Neutrophil (primary cell): ENCODE measurements at regions not wholly inside any gene's neighbourhood (a gene's known extent, or its start where the extent isn't known, plus 50 kb on each side); places are given as distances from the start of the nearest gene placed in this dataset.
"Not testable (repeated sequence)": the region's sequence is repeated elsewhere in the genome, so short reads cannot be mapped to it uniquely, and the experiment has no call there.

ENCODE experiments used
- H3K27ac ChIP-seq: fragments of 200-600 bp; sonication (generic); 2 replicates; pipeline ENCODE4 v1.5.1; 2016; ENCODE audit warnings: mild to moderate bottlenecking, moderate library complexity
- H3K27me3 ChIP-seq: fragments of 200-600 bp; sonication (generic); 2 replicates; pipeline ENCODE4 v1.6.0; 2016; ENCODE audit warnings: mild to moderate bottlenecking
- H3K36me3 ChIP-seq: fragments of 200-600 bp; sonication (generic); 2 replicates; pipeline ENCODE4 v1.5.1; 2017
- H3K4me1 ChIP-seq, 2 experiments: fragments of 200-600 bp in 1 of 2; sonication (generic) in 1 of 2; 1 replicate in 1 of 2; 2 replicates in 1 of 2; pipeline versions ENCODE4 v1.5.1 to v1.6.1; 2013 to 2016; ENCODE audit warnings: low read depth in 1 of 2, low read length in 1 of 2, mild to moderate bottlenecking in 1 of 2, moderate library complexity in 1 of 2; ENCODE audit not compliant: control insufficient read depth in 1 of 2, insufficient read depth in 1 of 2
- H3K4me3 ChIP-seq, 2 experiments: fragments of 200-600 bp in 1 of 2; sonication (generic) in 1 of 2; 1 replicate in 1 of 2; 2 replicates in 1 of 2; pipeline ENCODE4 v1.5.1; 2013 to 2016; ENCODE audit warnings: low read depth in 1 of 2, low read length in 1 of 2, mild to moderate bottlenecking in 1 of 2, moderate library complexity in 1 of 2
- H3K9me3 ChIP-seq: fragments of 200-600 bp; sonication (generic); 2 replicates; pipeline ENCODE4 v1.5.1; 2016
- TF ChIP-seq, protein P1 (sequence below): fragments of 200-600 bp; sonication (generic); IDR thresholded peaks from 2 replicates; pipeline ENCODE4 v1.5.1; 2016; ENCODE audit warnings: antibody characterized with exemption

DNA sequence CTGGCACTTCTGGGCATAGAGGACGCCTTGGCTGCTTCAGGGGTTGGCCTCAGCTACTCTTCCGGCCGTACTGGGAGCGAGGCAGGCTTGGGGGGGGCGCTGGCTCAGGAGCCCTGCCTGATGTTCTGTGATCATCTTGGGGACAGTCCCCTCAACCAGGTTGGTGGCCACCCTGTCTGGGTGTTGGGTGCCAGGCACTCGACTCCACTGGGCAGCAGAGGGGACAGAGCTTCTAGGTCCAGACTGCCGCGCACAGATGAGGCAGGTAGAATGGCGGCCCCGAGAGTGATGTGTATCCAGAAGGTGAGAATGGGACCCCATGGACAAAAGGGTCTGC lies 84.9 kb downstream of the ASB1 start:
- Histone ChIP-seq H3K27ac (no peak overlapping the region), H3K4me1 (no peaks in the 10 kb centered on the region), H3K4me3 (no peak overlapping the region), H3K9me3 (no peaks in the 10 kb centered on the region), H3K27me3 (no peaks in the 10 kb centered on the region), H3K36me3 (no peaks in the 10 kb centered on the region)
- TF ChIP-seq, protein P1, sequence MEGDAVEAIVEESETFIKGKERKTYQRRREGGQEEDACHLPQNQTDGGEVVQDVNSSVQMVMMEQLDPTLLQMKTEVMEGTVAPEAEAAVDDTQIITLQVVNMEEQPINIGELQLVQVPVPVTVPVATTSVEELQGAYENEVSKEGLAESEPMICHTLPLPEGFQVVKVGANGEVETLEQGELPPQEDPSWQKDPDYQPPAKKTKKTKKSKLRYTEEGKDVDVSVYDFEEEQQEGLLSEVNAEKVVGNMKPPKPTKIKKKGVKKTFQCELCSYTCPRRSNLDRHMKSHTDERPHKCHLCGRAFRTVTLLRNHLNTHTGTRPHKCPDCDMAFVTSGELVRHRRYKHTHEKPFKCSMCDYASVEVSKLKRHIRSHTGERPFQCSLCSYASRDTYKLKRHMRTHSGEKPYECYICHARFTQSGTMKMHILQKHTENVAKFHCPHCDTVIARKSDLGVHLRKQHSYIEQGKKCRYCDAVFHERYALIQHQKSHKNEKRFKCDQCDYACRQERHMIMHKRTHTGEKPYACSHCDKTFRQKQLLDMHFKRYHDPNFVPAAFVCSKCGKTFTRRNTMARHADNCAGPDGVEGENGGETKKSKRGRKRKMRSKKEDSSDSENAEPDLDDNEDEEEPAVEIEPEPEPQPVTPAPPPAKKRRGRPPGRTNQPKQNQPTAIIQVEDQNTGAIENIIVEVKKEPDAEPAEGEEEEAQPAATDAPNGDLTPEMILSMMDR, result no peak

DNA sequence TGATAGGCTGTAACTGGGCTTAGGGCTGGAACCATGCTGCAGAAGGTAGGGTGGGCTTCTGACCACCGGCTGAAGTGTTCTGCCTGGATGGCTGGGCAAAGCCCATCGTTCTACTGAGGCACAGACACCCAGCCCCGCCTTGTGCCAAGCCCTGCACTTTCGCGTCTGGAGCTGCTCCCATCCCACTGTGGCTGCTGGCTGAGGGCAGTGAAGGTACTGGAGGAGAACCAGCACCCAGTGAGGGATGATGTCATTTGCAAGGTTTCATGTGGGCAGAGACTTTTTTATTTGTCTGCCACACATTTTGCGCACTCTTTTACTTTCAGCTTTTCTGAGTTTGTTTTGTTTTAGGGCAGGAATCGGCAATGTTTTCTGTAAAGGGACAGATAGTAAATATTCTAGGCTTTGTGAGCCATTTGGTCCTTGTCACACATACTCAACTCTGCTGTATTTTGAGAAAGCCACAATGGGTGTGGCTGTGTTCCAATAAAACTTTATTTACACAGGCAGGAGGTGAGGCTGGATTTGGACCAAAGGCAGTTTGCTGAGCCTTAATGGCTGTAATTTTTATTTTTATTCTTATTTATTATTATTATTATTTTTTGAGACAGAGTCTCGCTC lies 85.6 kb downstream of the ASB1 start:
- Histone ChIP-seq H3K9me3 (no peaks in the 10 kb centered on the region), H3K27me3 (no peaks in the 10 kb centered on the region), H3K27ac (no peak overlapping the region), H3K4me3 (no peak overlapping the region), H3K36me3 (no peaks in the 10 kb centered on the region), H3K4me1 (no peaks in the 10 kb centered on the region)
- TF ChIP-seq, protein P1, result no peak

DNA sequence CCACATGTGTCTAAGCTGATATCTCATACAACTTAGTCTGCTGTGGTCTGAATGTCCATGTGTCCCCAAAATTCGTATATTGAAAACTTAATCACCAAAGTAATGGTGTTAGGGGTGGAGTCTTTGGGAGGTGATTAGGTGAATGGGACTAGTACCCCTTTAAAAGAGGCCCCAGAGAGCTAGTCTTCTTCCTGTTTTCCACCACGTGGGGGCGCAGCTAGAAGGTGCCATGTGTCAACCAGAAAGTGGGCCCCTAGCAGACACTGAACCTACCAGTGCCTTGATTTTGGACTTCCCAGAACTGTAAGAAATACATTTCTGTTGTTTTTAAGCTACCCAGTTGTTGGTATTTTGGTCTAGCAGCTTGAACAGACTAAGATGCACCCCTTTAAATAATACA lies 86.6 kb downstream of the ASB1 start:
- Histone ChIP-seq H3K27me3 (no peaks in the 10 kb centered on the region), H3K9me3 (no peaks in the 10 kb centered on the region), H3K27ac (no peak overlapping the region), H3K36me3 (no peaks in the 10 kb centered on the region), H3K4me1 (no peaks in the 10 kb centered on the region), H3K4me3 (no peak overlapping the region)
- TF ChIP-seq, protein P1, result no peak

DNA sequence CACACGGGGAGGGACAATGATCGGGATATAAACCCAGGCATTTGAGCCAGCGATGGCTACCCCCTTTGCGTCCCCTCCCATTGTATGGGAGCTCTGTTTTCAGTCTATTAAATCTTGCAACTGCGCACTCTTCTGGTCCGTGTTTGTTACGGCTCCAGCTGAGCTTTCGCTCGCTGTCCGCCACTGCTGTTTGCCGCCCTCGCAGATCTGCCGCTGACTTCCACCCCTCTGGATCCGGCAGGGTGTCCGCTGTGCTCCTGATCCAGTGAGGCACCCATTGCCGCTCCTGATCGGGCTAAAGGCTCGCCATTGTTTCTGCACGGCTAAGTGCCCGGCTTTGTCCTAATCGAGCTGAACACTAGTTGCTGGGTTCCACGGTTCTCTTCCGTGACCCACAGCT lies 87.3 kb downstream of the ASB1 start:
- H3K36me3 ChIP-seq, H3K27ac ChIP-seq, H3K4me3 ChIP-seq, H3K4me1 ChIP-seq, H3K27me3 ChIP-seq, H3K9me3 ChIP-seq: not testable (repeated sequence)

DNA sequence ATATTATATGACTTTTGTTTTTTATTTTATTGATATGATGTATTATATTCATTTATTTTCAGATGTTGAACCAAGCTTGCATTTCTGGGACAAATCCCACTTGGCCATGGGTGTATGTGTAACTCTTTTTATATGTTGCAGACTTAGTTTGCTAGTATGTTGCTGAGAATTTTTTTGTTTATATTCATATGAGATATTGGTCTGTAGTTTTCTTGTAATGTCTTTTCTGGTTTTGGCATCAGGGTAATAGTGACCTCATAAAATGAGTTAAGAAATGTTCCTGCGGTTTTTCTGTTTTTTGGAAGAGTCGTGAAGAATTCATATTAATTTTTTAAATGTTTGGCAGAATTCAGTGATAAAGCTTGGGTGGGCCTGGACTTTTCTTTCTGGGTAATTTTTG lies 88.7 kb downstream of the ASB1 start:
- H3K4me1 ChIP-seq, result no peaks in the 10 kb centered on the region
- no peaks in the 10 kb centered on the region for H3K9me3 ChIP-seq
- H3K4me3 ChIP-seq, result no peak overlapping the region
- H3K27ac ChIP-seq, result no peak overlapping the region
- no peaks in the 10 kb centered on the region for H3K36me3 ChIP-seq
- TF ChIP-seq, protein P1, result no peak
- H3K27me3 ChIP-seq, result no peaks in the 10 kb centered on the region

DNA sequence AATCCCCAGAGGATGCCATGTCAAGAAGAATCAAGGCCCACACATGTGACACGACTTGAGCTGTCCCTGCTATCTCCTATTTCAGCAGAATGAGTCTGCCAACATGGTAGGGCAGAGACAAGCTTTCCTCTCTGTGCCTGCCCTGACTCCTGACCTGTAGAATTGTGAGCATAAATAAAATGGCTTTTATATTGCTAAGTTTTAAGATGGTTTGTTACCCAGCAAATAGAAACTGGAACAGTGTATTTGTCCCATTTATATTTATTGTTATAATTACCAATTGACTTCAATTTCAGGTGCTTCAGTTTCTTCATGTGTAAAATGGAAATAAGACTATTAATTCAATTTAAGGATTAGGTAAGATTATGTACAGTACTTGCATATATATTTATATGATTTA lies 90.5 kb downstream of the ASB1 start:
- H3K9me3 ChIP-seq, result no peaks in the 10 kb centered on the region
- TF ChIP-seq, protein P1, result no peak
- no peaks in the 10 kb centered on the region for H3K4me1 ChIP-seq
- H3K27ac ChIP-seq, result no peak overlapping the region
- H3K36me3 ChIP-seq, result no peaks in the 10 kb centered on the region
- H3K4me3 ChIP-seq, result no peak overlapping the region
- H3K27me3 ChIP-seq, result no peaks in the 10 kb centered on the region
